Stimulated activated naive CD8-positive, alpha-beta T cell treated with anti-CD3 and anti-CD28 coated beads, Interleukin-15, Interleukin-2, amounts not matched to agents 100 U/mL and 50 U/mL, for 24 hours (primary cell): ENCODE measurements at regions not wholly inside any gene's neighbourhood (a gene's known extent, or its start where the extent isn't known, plus 50 kb on each side); places are given as distances from the start of the nearest gene placed in this dataset.
"Not testable (repeated sequence)": the region's sequence is repeated elsewhere in the genome, so short reads cannot be mapped to it uniquely, and the experiment has no call there.

Experiments
- ATAC-seq: fragments of 150-1000 bp; cut with Tn5 transposase; one replicate; pipeline ENCODE4 v1.10.0; 2021
- DNase-seq: peaks from one replicate; pipeline ENCODE4 v3.0.0; 2021

GRCh38 chr5:34188001-34188822 is 145.2 kb upstream of the C1QTNF3 start:
- peak; percentile 82 for DNase-seq
- not testable (repeated sequence) for ATAC-seq

- not testable (repeated sequence) for ATAC-seq, DNase-seq
Observed at GRCh38 chr5:34189246-34189645, 146.2 kb upstream of the C1QTNF3 start.

- not testable (repeated sequence) for DNase-seq, ATAC-seq
Observed at GRCh38 chr5:34189752-34190411, 146.9 kb upstream of the C1QTNF3 start.

DNA sequence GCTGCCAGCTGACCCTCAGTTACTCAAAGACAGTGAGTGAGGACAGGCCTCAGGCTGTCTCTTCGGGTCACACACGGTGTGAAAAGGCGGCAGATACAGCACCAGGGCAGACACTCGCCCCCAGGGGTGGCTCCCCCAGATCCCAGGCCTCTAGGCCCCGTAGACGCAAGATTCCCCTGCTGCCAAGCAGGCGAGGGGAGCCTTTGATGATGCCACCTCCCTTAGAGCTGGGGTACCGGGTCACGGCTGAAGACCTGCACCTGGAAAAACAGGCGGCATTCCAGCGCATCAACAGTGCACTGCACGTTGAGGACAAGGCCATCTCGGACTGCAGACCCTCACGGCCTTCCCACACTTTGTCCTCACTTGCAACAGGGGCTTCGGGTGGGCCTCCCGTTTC is 147.5 kb upstream of the C1QTNF3 start:
- not testable (repeated sequence) for DNase-seq, ATAC-seq

- not testable (repeated sequence) for ATAC-seq, DNase-seq
Observed at GRCh38 chr5:34191279-34191744, 148.3 kb upstream of the C1QTNF3 start.

GRCh38 chr5:34192064-34192922 is 149.3 kb upstream of the C1QTNF3 start:
- ATAC-seq, DNase-seq: not testable (repeated sequence)

DNA sequence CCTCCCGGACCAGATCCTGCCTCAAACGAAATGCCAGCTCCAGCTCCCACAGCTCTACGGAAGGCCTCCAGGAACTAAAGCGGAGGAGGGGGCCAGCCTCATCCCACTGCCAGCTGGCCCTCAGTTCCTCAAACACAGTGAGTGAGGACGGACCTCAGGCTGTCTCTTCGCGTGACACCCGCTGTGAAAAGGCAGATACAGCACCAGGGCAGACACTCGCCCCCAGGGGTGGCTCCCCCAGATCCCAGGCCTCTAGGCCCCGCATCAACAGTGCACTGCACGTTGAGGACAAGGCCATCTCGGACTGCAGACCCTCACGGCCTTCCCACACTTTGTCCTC is 149.9 kb upstream of the C1QTNF3 start:
- ATAC-seq, DNase-seq: not testable (repeated sequence)

- not testable (repeated sequence) for DNase-seq, ATAC-seq
Observed at GRCh38 chr5:34193297-34193696, 150.3 kb upstream of the C1QTNF3 start.

GRCh38 chr5:34193804-34194203 is 150.8 kb upstream of the C1QTNF3 start:
- DNase-seq, ATAC-seq: not testable (repeated sequence)

GRCh38 chr5:34196091-34196490 is 153.1 kb upstream of the C1QTNF3 start:
- not testable (repeated sequence) for ATAC-seq, DNase-seq

- not testable (repeated sequence) for ATAC-seq, DNase-seq
Observed at GRCh38 chr5:34205347-34205746, 162.3 kb upstream of the C1QTNF3 start.

GRCh38 chr5:34217386-34217785 is 174.4 kb upstream of the C1QTNF3 start:
- DNase-seq, ATAC-seq: not testable (repeated sequence)

DNA sequence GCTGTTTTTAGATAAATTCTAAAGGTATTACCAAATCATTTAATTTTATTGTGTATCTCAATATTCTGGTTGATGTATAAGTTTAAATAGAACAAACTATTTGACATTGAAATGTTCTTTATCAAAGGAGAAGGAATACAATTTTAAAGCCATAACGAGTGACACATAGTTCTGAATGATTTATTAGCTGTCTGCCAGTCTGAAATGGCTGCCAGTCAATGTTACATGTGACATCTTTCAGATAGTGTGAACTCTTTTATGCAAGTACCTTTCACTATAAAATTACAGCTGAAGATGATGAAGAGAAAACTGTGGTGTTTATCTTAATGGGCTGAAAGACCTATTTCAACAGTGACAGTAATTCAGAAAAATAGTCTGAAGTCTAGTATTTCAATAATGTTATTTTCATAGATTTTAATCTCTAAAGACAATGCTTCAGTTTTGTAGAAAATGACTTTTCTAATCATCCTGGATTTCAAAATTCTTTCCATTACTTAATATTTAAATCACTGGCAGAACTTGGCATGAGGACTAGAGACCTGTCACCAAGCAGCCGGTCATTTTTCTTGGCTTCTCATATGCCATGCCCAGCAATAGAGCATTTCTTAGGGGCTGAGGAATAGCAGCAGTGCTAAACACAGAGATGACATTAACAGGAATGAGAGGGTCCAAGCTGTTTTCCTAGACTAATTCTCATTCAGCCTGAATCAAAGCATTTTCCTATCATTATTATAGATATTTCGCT is 178.5 kb upstream of the C1QTNF3 start:
- ATAC-seq, DNase-seq: not testable (repeated sequence)

DNA sequence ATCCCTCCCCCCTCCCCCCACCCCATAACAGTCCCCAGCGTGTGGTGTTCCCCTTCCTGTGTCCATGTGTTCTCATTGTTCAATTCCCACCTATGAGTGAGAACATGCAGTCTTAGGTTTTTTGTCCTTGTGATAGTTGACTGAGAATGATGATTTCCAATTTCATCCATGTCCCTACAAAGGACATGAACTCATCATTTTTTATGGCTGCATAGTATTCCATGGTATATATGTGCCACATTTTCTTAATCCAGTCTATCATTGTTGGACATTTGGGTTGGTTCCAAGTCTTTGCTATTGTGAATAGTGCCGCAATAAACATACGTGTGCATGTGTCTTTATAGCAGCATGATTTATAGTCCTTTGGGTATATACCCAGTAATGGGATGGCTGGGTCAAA is 180.1 kb upstream of the C1QTNF3 start:
- not testable (repeated sequence) for ATAC-seq, DNase-seq

DNA sequence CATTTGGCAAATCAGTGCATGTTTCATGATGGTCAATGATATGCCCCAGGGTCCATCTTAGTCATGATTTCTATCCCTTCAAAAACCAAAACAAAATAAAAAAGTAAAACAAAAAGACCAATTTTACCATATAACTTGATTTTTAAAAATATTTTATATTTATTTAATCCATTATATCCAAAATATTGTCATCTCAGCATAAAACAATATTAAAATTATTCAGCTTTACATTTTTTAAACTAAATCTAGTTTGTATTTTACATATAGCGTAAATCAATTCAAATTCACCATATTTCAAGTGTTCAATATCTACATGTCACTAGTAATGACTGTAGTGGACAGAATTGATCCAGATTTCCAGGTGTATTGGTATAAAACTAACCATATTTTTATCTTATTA is 187.4 kb upstream of the C1QTNF3 start:
- not testable (repeated sequence) for DNase-seq, ATAC-seq

DNA sequence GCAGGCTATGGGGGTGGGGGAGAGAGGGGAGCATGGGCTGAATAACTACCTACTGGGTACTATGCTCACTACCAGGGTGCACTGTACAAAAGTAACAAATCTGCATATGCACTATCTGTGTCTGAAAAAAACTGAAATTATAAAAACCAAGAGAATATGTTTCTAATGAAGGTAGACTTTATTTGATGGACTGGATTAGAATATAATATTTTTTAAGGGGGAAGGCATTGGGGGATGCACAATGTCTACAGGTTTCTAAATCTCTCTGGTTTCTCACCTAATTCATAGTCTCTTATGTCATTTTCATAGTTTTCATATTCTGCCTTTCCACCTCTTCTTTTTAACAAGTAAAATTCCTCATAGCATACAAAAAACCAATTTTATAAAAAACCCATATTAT is 200.8 kb upstream of the C1QTNF3 start:
- DNase-seq, ATAC-seq: not testable (repeated sequence)

- ATAC-seq, result peak; percentile 95
- peak; percentile 76 for DNase-seq
Observed at GRCh38 chr5:34244281-34245031, 201.4 kb upstream of the C1QTNF3 start.

DNA sequence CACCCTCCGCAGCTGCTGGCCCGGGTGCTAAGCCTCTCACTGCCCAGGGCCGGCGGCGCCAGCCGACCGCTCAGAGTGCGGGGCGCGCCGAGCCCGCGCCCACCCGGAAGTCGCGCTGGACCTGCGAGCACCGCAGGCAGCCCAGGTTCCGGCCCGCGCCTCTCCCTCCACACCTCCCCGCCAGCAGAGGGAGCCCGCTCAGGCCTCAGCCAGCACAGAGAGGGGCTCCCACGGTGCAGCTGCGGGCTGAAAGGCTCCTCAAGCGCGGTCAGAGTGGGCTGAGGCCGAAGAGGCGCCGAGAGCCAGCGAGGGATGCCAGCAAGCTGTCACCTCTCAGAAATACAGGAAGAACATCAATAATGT is 202.0 kb upstream of the C1QTNF3 start:
- not testable (repeated sequence) for DNase-seq
- ATAC-seq, result peak; percentile 97

GRCh38 chr5:34245813-34246212 is 202.8 kb upstream of the C1QTNF3 start:
- not testable (repeated sequence) for DNase-seq, ATAC-seq

GRCh38 chr5:34258598-34258997 is 215.6 kb upstream of the C1QTNF3 start:
- DNase-seq, ATAC-seq: not testable (repeated sequence)
